ENCODE measurements at regions not wholly inside any gene's neighbourhood (a gene's known extent, or its start where the extent isn't known, plus 50 kb on each side); places are given as distances from the start of the nearest gene placed in this dataset.
A peak's percentile ranks its signal among the peaks of the same experiment; 100 is the strongest.

DNA sequence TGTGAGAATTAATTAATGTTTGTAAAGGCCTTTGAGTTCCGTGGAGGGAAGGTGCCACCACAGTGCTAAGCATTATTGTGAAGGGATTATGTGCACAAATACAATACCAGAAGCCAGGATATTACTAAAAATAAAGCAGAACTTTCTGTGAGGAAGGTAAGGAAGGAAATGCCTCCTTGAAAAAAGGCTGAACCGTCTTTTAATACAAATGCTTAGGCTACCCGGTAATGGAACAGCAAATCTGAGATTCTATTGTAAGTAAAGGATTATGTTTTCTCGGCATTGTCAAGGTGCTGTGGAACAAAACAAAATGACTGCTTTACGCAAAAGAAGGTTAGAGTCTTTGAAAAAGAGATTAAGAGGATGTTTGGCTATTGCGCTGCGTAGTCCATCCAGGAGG, 57.9 kb upstream of the SPRY1 start:
- H3K9me3 Mint-ChIP-seq (ENCODE audit: unreplicated experiment): no peaks in the 10 kb centered on the region

DNA sequence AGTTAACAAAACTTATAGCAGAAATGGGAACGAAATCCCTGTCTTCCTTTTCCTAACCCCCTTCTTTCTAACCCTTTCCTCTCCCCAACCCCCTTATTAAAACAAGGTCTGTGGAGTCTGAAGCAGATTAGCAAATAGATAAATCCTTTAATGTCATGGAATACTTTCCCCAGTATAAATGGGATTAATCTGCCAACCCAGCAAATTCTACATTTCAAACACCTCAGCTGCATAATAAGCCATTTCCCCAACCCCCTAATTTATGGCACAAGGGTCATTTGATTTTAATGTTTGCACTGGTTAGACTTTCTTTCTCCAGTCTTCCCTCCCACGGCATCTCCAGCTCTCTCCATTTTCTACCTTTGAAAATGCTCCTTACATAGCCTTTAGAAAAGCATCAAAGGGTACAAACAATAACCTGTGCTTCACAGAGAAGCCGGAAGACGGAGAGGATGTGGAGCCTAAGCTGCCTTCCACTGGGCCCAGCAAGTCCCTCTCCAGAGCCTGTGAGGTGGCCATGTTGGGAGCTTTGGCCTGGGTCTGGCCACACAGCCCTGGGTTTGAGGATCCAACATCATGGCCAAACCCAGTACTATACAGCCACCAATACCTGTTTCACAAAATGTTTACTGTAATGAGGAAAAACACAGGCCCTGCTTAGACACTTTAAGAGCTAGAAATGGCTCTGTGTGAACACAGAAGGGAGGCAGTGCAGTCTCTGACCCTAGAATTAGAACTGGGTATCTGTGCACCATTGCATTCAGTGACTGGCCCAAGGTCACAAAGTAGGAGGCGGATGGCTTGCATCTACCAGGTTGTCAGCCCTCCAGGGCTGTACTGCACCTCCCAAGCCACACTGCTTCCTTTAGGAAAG, 56.9 kb upstream of the SPRY1 start:
- Mint-ChIP-seq H3K4me1 (ENCODE audit: insufficient read depth, unreplicated experiment) (peaks cover 16% of the 10 kb centered on the region), H3K4me3 (ENCODE audit: unreplicated experiment) (peak overlapping the region; percentile 50), H3K27me3 (ENCODE audit: insufficient read depth, unreplicated experiment) (no peaks in the 10 kb centered on the region), H3K27ac (ENCODE audit: low read depth, unreplicated experiment) (peak overlapping the region; percentile 99), H3K9me3 (ENCODE audit: unreplicated experiment) (no peaks in the 10 kb centered on the region), H3K36me3 (ENCODE audit: insufficient read depth, unreplicated experiment) (no peaks in the 10 kb centered on the region)
- no TSS peak for BruUV-seq (replicated peaks)
- no peak for DNase-seq (ENCODE audit: unreplicated experiment)
- intact Hi-C loops (cut with micrococcal nuclease): no loop called here
- TF ChIP-seq, protein P1, sequence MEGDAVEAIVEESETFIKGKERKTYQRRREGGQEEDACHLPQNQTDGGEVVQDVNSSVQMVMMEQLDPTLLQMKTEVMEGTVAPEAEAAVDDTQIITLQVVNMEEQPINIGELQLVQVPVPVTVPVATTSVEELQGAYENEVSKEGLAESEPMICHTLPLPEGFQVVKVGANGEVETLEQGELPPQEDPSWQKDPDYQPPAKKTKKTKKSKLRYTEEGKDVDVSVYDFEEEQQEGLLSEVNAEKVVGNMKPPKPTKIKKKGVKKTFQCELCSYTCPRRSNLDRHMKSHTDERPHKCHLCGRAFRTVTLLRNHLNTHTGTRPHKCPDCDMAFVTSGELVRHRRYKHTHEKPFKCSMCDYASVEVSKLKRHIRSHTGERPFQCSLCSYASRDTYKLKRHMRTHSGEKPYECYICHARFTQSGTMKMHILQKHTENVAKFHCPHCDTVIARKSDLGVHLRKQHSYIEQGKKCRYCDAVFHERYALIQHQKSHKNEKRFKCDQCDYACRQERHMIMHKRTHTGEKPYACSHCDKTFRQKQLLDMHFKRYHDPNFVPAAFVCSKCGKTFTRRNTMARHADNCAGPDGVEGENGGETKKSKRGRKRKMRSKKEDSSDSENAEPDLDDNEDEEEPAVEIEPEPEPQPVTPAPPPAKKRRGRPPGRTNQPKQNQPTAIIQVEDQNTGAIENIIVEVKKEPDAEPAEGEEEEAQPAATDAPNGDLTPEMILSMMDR (IDR thresholded peaks at IDR 0.05; ENCODE audit: unreplicated experiment): no peak
- CTCF ChIA-PET: interaction anchor here (0.6 to 2.1 kb wide), 9 partner anchors 10 to 1310 kb away, joined by 3 to 16 read pairs (median 4); no protein-coding TSS in a partner anchor
- POLR2A ChIA-PET: interaction anchor here (0.7 to 2.3 kb wide), 3 partner anchors 57 to 320 kb away, joined by 4 to 8 read pairs (median 4); partner anchors contain the start of gene SPRY1

More for the DNA sequence above, 57.9 kb upstream of the SPRY1 start:
- TF ChIP-seq, protein P1 (IDR thresholded peaks at IDR 0.05; ENCODE audit: unreplicated experiment): no peak
- BruUV-seq (replicated peaks): no TSS peak
- ChIA-PET POLR2A (no interaction called here), CTCF (no interaction called here)
- H3K27me3 Mint-ChIP-seq (ENCODE audit: insufficient read depth, unreplicated experiment): no peaks in the 10 kb centered on the region
- no peaks in the 10 kb centered on the region for H3K36me3 Mint-ChIP-seq (ENCODE audit: insufficient read depth, unreplicated experiment)
- intact Hi-C loops (cut with micrococcal nuclease): no loop called here
- H3K27ac Mint-ChIP-seq (ENCODE audit: low read depth, unreplicated experiment): no peak overlapping the region
- no peak for DNase-seq (ENCODE audit: unreplicated experiment)
- no peak overlapping the region for H3K4me3 Mint-ChIP-seq (ENCODE audit: unreplicated experiment)
- peaks cover 16% of the 10 kb centered on the region for H3K4me1 Mint-ChIP-seq (ENCODE audit: insufficient read depth, unreplicated experiment)

DNA sequence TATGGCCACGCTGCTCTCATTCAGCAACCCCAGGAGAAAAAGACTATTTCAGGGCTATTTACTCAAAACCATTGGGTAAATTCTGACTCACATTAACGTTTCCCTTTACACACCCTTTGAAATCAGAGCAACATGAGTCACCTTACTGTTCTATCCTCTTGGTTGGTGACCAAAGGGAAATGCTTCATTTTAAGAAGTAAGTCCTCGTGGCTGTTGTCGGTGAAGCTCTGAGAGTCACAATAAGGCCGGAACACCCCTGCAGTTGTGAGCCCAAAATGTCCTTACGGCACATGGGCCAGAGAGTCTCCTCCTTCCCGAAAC, 56.3 kb upstream of the SPRY1 start:
- H3K27me3 Mint-ChIP-seq (ENCODE audit: insufficient read depth, unreplicated experiment): no peaks in the 10 kb centered on the region
- no peaks in the 10 kb centered on the region for H3K36me3 Mint-ChIP-seq (ENCODE audit: insufficient read depth, unreplicated experiment)
- peak overlapping the region; percentile 99 for H3K27ac Mint-ChIP-seq (ENCODE audit: low read depth, unreplicated experiment)
- H3K4me1 Mint-ChIP-seq (ENCODE audit: insufficient read depth, unreplicated experiment): peaks cover 16% of the 10 kb centered on the region
- peak; percentile 93 for DNase-seq (ENCODE audit: unreplicated experiment)
- TF ChIP-seq, protein P1 (IDR thresholded peaks at IDR 0.05; ENCODE audit: unreplicated experiment): no peak
- BruUV-seq (replicated peaks): no TSS peak
- POLR2A ChIA-PET: interaction anchor here (0.7 to 2.3 kb wide), 6 partner anchors 9 to 320 kb away, joined by 3 to 10 read pairs (median 4); partner anchors contain the start of gene SPRY1
- CTCF ChIA-PET: interaction anchor here (0.6 to 2.1 kb wide), 6 partner anchors 10 to 211 kb away, joined by 3 to 16 read pairs (median 4); no protein-coding TSS in a partner anchor
- H3K9me3 Mint-ChIP-seq (ENCODE audit: unreplicated experiment): no peaks in the 10 kb centered on the region
- H3K4me3 Mint-ChIP-seq (ENCODE audit: unreplicated experiment): peak overlapping the region; percentile 50
- intact Hi-C loops (cut with micrococcal nuclease): no loop called here

DNA sequence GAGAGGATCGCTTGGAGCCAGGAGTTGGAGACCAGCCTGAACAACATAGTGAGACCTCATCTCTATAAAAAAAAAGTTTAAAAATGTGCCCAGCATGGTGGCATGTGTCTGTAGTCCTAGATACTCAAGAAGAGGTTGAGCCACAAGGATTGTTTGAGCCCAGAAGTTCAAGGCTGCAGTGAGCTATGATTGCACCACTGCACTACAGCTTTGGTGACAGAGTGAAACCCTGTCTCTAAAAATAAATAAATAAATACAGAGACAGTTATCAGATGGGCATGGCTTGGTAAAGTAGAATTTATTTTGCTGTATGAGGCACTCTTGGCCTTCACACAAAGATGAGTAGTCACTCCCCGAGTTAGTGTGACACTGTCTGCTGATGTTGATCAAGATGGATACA, 54.1 kb upstream of the SPRY1 start:
- POLR2A ChIA-PET: interaction anchor here (0.9 kb wide), 1 partner anchor 55 kb away, joined by 3 read pairs; no protein-coding TSS in a partner anchor
- H3K9me3 Mint-ChIP-seq (ENCODE audit: unreplicated experiment): no peaks in the 10 kb centered on the region
- CTCF ChIA-PET: no interaction called here
- H3K4me3 Mint-ChIP-seq (ENCODE audit: unreplicated experiment): no peak overlapping the region
- H3K36me3 Mint-ChIP-seq (ENCODE audit: insufficient read depth, unreplicated experiment): no peaks in the 10 kb centered on the region
- intact Hi-C loops (cut with micrococcal nuclease): no loop called here
- BruUV-seq (replicated peaks): no TSS peak
- TF ChIP-seq, protein P1 (IDR thresholded peaks at IDR 0.05; ENCODE audit: unreplicated experiment): no peak
- H3K4me1 Mint-ChIP-seq (ENCODE audit: insufficient read depth, unreplicated experiment): peaks cover 16% of the 10 kb centered on the region
- no peaks in the 10 kb centered on the region for H3K27me3 Mint-ChIP-seq (ENCODE audit: insufficient read depth, unreplicated experiment)
- H3K27ac Mint-ChIP-seq (ENCODE audit: low read depth, unreplicated experiment): no peak overlapping the region
- no peak for DNase-seq (ENCODE audit: unreplicated experiment)

All from MCF 10A (cell line).